Ramos (cell line): ENCODE measurements at regions not wholly inside any gene's neighbourhood (a gene's known extent, or its start where the extent isn't known, plus 50 kb on each side); places are given as distances from the start of the nearest gene placed in this dataset.
"Not testable (repeated sequence)": the region's sequence is repeated elsewhere in the genome, so short reads cannot be mapped to it uniquely, and the experiment has no call there.

ENCODE experiments used
- in situ Hi-C: fragments of 300-500 bp; cut with MboI; formaldehyde crosslinking; loops from one replicate; pipeline ENCODE4 v1.14.3; 2022; ENCODE audit warnings: low sequenced_read_pairs; ENCODE audit not compliant: unreplicated experiment

DNA sequence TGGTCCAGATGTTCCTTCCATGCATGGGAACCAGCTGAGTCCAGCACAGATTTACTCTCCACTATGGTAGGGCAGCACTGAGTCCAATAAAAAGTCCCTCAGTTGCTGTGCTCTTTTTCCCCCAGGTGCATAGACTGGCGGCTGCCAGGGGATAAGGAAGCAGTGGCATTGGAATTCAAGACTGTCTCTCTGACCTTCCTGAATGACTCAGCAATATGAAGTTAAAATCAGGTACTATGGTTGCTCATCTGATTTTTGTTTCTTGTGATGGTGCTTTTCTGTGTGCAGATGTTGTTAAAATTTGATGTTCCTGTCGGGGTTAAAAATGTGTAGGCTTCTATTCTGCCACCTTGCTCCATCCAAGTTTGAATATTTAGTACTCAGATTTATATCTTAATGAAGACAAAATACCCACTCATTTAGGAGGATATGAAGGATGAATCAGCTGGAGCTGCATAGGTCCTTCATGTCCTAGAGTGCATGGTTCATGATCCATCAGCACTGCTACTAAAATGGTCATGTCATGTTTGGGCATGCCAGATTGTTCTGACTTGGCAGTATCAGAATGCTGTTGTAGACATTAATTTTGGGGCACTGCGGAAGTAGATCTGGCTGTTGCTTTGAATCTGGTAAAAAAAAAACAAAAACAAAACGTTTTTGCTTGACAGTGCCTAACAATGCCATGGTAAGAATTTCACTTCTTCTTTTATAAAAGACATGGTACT, 321.2 kb upstream of the MAP3K7 start:
- in situ Hi-C loops, result no loop called here

DNA sequence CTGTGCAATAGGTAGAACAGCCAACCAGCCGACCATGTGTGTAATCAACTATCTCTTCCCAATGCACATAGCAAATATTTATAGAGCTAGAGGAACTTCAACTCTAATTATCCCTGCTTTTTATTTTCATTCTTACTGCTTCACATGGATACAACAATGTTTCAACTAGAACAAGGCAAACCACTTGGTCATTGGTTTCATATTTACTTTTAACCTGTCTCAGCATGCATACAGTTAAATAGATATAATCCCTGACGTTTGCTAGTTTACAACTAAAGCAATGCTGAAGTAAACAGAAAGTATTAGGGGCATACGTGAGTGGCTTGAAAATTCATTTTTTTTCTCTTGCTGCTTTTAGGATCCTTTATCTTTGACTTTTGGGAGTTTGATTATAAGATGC, 318.5 kb upstream of the MAP3K7 start:
- in situ Hi-C loops, result no loop called here

- in situ Hi-C loops, result no loop called here
Measured at GRCh38 chr6:90900034-90900433, 313.2 kb upstream of the MAP3K7 start.

DNA sequence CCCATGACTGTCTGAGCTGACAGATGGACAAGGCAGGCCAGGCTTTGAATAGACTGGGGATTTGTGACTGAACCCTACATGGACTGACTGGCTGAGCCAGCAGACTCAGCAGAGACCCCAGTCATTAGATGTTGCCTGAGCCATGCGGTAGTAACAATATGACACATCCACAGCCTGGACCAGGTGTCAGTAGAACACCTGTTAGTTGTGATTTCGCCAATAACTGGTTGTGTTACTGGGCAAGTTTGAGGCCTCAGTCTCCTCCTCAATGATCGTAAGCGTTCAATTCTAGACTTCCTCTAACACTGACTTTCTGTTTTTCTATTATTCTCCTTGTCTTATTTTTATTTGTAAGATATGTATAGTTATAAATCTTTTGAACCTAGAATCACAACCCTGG, 311.9 kb upstream of the MAP3K7 start:
- in situ Hi-C loops, result no loop called here

GRCh38 chr6:90896075-90896547, 309.2 kb upstream of the MAP3K7 start:
- in situ Hi-C loops, result no loop called here

GRCh38 chr6:90895299-90896074, 308.6 kb upstream of the MAP3K7 start:
- in situ Hi-C loops, result no loop called here

DNA sequence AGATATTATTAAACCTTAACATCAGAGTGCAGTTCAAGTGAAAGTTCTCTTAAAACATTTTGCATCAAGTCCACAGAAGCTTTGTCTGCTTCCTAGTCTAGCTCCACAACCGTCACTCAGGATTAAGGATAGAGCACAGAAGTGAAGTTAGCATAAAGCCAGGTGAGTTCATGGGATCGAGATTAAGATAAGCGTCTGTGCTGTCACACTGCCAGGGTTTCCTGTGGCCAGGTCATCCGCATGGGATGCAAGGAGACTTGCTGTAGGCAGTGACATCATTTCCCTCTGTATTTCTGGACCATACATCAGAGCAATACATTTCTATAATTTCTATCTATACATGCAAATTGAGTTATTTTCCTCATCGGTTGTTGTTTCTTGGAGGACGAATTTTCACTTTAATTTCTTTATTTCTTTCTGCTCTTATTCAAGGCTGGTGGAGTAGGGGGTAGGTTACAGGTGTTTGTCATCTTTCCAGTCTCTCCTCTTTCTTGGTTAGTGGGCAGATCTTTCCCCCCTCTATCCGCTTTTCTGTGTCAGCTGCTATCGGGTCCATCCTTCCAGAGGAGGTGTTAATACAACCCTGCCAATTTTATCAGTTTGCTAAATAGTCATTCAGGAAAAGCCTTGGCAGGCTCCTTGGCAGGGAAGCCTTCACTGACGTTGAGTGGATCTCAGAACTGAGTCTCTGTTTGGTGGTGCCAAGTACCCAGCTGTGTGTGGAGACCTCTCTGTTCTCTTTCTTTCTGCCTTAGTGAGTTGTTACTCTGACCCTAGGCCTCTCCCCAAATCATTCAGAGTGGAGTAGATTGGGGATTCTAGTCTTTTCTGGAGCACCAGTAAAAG, 307.6 kb upstream of the MAP3K7 start:
- in situ Hi-C loops, result no loop called here

DNA sequence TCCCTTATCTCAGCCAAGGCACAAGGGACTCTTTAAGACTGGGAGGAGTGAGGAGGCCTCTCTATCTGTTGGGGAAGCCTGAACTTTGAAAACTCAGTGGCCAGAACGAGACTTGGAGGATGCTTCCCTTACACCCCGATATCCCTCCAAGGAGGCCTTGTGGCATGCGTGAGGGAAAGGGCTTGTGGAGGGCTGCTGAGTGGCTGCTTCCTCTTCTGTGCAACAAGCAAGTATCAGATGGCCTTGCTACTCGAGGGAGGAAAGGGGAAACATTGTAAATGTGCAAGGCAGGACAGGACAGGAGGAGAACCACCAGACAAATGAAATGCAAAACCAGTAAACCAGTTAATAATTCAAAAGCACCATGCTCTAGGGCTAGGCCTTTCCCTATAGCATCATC, 306.5 kb upstream of the MAP3K7 start:
- in situ Hi-C loops, result no loop called here

GRCh38 chr6:90892271-90892670, 305.4 kb upstream of the MAP3K7 start:
- in situ Hi-C loops, result no loop called here

DNA sequence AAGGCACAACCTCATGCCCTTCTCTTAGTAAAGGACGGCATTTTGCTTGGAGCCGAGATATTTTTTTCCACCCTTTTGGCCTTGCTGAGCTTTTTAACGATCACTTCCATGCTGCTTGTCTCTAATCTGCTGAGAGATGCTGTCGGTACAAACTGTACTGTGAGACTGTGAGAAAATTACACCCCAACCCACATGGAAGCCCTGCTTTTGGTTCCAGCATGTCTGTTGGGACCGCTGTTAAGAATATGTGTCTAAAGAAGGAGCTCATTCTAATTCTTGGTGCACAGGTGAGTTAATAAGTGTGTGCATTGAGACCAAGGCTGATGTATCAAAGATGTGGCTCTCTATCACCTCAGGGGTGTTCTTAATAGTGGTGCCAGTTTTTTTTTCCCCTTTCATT, 304.5 kb upstream of the MAP3K7 start:
- in situ Hi-C loops, result no loop called here

DNA sequence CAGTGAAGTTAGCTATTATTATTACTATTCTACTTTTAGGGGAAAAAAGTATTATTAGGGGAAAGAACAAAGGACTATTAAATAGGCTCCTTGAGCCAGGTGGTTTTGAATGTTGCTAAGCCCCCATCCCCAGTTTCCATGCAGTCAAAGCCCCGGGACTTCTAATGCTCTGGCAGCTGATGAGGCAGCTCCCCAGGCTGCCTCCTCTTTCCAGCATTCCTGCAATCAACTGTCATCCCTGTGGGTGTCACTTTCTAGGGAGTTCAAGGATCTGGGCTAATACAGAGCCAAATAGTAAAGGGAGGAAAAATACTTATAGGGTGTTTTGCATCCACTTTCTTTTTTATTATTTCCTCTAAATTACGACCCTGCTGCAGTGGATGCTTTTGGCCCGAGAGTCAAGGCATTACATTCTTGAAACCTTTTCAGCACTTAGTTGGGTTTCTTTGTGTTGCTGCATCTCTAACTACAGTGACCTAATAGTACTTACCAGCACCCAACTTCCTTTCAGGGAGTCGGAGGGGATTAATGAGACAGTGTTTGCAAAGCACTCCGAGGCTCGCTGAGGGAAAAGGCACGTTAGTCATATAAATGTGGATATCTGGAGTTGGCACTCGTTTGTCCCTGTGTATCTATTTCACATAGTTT, 303.9 kb upstream of the MAP3K7 start:
- in situ Hi-C loops, result no loop called here

DNA sequence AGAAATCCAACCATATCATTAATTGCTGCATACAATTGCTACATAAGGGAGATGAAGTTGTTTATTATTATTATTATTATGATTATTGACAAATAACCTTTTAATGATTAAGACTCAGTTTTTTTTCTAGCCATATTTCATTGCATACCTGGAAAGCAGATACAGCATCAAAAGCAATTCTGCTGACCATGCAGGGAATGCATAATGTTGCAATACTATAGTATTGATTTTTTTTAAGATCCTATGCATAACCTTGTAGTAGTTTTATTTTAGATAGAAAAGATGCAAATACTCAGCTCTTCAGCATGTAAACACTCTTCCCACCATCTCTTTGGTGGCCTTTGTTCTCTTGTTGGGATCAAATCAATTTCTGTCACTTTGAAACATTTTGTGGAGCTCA, 300.9 kb upstream of the MAP3K7 start:
- in situ Hi-C loops, result no loop called here

DNA sequence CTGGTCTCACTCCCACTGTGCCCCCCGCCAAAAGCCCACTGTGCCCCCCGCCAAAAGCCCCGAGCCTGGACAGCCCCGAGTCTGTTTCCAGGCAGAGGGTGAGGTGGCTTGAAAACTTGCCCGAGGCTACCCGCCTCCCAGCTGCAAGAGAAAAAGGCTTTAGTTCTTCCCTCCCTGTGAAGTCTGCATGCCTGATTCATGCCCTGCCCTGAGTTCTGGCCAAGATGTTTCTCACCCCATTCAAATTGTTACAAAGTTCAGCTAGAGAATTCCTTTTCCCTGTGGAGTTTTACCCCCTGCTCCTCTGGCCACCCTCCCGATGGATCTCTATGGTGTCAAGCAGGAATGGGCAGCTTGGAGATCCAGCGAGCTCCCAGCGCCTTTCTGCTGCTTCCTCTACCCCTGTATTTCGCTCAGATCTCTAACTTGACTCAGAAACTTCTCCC, 298.8 kb upstream of the MAP3K7 start:
- in situ Hi-C loops, result no loop called here

DNA sequence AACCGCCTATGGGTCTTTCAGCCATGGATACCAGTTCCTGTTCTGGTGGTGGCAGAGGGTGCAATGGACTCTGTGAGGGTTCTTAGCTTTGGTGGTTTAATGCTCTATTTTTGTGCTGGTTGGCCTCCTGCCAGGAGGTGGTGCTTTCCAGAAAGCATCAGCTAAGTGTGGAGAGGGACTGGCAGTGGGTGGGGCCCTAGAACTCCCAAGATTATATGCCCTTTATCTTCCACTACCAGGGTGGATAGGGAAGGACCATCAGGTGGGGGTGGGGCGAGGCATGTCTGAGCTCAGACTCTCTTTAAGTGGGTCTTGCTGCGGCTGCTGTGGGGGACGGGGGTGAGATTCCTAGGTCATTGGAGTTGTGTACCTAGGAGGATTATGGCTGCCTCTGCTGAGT, 298.3 kb upstream of the MAP3K7 start:
- in situ Hi-C loops, result not testable (repeated sequence)

DNA sequence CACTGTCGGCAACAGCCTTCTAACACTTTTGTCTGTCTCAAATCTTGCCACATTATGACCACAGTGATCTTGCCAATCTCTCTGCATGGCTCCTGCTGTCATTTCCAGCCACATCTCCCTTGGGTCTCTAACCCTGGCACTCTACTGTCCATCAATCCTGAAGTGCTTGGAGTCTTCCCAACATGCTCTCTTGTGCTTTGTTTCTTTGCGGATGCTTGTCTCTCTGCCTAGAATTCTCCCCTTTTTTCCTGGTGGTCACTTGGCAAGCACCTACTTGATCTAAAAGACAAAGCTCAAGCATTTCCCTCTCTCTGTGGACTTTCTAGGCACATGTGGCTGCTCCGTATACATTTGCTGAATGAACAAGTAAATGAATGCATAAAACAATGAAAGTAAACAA, 290.7 kb upstream of the MAP3K7 start:
- in situ Hi-C loops, result no loop called here

DNA sequence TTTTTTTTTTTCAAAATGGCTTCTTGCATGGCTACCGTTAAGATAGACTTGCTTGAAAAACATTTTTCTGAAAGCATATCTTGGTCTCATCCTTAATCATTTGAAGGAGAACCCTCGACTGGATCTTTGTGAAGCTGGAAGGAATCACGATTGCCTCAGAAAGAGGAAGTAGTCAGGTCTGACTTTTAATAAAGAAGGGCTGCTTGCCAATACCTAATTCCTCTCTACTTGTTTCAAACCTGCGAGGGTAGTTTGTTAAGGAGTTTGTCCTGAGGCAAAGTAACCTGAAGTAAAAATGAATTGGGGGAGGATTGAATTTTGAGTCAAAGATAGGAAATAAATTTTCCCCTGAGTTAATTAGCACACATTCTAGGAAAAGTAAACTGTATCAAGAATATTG, 288.1 kb upstream of the MAP3K7 start:
- in situ Hi-C loops, result no loop called here

- in situ Hi-C loops, result no loop called here
Measured at GRCh38 chr6:90872981-90873380, 286.1 kb upstream of the MAP3K7 start.

- in situ Hi-C loops, result no loop called here
Measured at GRCh38 chr6:90870561-90870960, 283.7 kb upstream of the MAP3K7 start.

GRCh38 chr6:90868656-90869055, 281.8 kb upstream of the MAP3K7 start:
- in situ Hi-C loops, result no loop called here

DNA sequence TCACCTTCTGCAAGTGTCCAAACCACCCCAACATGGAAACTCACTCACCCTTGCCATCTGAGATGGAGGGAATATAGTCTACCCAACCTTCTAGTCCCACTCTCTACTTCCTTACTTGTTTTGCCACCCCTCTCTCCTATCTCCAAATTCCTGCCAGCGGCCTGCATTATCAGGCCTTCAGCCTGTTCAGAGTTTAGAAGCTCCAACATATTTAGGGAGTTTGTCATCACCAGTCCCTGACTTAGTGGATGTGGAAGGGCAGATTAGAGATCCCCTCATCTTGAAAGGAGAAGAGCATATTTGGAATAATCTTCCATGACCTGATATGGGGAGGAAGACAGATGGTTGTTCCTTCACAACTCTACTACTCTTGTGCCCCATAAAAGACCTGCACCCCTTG, 281.4 kb upstream of the MAP3K7 start:
- in situ Hi-C loops, result no loop called here
